H1 (cell line): ENCODE measurements at regions not wholly inside any gene's neighbourhood (a gene's known extent, or its start where the extent isn't known, plus 50 kb on each side); places are given as distances from the start of the nearest gene placed in this dataset.

ENCODE experiments used
- KDM1A ChIP-seq: fragments of 200-600, 300-600 bp; sonication (generic); IDR thresholded peaks from 2 replicates; pipeline ENCODE4 v1.7.1; 2016; ENCODE audit warnings: mild to moderate bottlenecking, low read length, borderline replicate concordance
- KDM4A ChIP-seq: IDR thresholded peaks from one replicate; pipeline ENCODE4 v1.7.1; 2012; ENCODE audit warnings: low read depth, mild to moderate bottlenecking, moderate library complexity, low read length, inconsistent platforms; ENCODE audit not compliant: severe bottlenecking

GRCh38 chr16:85179344-85180046 lies 67.2 kb upstream of the CIBAR2 start (continued):
- no peak for TF ChIP-seq KDM1A
- no peak for TF ChIP-seq KDM4A
